ENCODE measurements at regions not wholly inside any gene's neighbourhood (a gene's known extent, or its start where the extent isn't known, plus 50 kb on each side); places are given as distances from the start of the nearest gene placed in this dataset.
A peak's percentile ranks its signal among the peaks of the same experiment; 100 is the strongest.
"Not testable (repeated sequence)": the region's sequence is repeated elsewhere in the genome, so short reads cannot be mapped to it uniquely, and the experiment has no call there.

DNA sequence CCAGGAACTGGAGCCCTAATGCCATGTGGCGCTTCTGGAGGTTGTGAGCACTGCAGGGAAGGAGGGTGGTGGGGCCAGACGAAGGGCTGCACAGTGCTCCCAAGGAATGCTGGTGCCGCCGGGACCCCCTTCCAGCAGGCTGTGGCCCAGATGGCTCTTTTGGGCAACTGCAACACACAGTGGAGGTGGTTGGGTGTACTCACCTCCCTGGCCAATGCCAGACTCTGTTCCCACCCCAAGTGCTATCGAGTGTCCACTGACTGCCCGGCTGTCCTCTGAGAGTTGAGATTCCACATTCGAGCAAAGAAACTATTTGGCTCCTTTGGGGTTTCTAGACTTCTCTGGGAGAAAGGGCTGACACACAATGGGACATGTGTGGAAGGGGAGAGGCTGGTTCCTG, 167.9 kb downstream of the RGS9 start:
- no peak for FAIRE-seq

DNA sequence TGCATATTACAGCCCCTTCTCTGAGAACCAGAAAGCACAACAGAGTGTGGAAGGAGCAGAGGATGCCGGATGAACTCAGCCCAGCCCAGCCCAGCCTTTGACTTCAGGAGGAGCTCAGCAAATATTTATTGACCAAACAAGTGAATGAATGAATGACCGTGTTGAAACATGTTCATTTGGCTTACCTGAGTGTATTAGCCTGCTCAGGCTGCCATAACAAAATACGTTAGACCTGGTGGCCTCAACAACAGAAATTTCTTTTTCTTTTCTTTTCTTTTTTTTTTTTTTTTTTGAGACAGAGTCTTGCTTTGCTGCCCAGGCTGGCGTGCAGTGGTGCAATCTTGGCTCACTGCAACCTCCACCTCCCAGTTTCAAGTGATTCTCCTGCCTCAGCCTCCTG, 164.7 kb downstream of the RGS9 start:
- FAIRE-seq, result not testable (repeated sequence)

GRCh38 chr17:65301184-65301583, 164.0 kb downstream of the RGS9 start:
- no peak for FAIRE-seq

DNA sequence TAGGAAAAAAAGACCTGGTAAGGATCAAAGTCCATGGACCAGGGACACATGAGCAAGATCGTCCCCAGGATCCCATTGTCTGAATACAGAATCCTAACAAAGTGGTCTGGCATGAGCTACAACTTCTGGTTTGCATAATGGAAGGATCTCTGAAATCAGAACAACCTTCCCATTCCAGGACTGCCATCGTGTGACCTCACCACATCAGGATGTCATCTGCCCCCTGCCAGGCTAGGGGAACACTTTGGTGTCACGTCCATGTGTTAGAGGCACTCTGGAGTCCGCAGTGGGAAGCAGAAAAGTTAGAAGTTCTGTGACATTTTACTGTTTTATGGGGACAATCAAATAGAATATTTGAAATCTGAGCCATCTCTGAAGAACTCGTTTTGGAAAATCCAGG, 160.7 kb downstream of the RGS9 start:
- FAIRE-seq, result no peak

- peak; percentile 86 for FAIRE-seq
Measured at GRCh38 chr17:65297384-65297783, 160.2 kb downstream of the RGS9 start.

- peak; percentile 51 for FAIRE-seq
Measured at GRCh38 chr17:65294181-65294719, 157.1 kb downstream of the RGS9 start.

DNA sequence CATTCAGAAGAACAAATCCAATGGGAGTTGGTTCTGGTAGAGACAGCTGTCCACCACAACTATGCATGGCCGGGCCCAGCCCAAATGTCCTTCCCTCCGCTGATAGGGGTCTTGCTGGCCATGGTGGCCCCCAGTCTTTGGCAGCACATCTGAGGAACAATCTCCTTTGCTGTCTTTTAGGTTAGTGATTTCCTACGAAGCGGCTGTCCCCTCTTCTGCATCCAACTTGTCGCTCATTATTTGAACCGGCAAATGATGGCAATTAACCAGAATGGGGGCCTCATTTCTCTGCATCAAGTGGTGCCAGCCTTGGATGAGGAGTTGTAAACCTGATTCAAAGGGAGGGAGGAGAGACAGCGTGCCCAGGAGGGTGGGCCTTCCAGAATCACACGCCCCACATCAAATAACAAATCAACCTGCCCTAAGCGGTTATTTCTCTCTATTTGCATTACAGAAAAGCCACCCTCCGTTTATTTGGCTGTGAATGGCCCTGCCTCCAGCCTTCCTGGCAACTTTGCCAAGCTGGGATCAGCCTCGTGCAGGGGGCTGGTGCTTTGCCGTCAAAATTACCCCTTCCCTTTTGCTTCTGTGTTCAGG, 156.5 kb downstream of the RGS9 start:
- no peak for FAIRE-seq

DNA sequence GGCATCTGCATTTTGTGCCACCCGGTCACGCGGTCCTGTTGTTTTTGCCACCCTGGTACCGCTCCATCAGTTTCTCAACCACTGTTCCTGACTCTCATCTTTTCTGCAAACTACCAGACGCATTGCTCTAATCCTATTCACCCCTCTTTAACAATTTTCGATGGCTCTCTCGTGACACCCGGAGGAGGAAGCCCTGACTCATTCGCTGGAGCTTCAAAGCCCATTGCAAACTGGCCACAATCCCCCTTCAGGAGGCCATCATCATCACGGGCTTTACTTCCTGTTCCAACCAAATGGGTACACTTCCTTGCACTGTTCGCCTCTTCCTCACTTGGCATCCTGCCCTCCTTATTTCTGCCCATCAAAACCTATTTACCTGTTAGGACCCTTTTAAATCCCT, 155.3 kb downstream of the RGS9 start:
- FAIRE-seq, result no peak

GRCh38 chr17:65291301-65291700, 154.1 kb downstream of the RGS9 start:
- not testable (repeated sequence) for FAIRE-seq

DNA sequence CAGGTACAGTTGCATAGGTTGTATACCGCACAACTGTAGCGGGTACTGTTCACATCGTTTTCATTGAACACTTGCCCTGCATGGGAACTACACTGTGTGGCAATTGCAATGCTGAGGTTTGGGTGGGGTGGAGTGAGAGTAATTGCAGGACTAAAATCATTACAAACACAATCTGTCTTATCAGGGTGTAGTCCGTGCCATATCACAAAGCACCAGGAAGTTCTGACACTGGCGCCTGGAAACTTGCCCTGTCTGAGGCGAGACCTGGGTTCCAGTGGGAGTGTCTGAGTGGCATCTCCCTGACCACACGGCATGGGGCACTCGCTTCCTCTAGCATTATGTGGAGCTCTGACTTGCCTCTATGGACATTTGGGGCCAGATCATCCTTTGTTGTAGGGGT, 153.4 kb downstream of the RGS9 start:
- FAIRE-seq, result no peak

GRCh38 chr17:65290056-65290455, 152.9 kb downstream of the RGS9 start:
- FAIRE-seq, result no peak

- no peak for FAIRE-seq
Measured at GRCh38 chr17:65287040-65287439, 149.9 kb downstream of the RGS9 start.

- no peak for FAIRE-seq
Measured at GRCh38 chr17:65283704-65284103, 146.5 kb downstream of the RGS9 start.

DNA sequence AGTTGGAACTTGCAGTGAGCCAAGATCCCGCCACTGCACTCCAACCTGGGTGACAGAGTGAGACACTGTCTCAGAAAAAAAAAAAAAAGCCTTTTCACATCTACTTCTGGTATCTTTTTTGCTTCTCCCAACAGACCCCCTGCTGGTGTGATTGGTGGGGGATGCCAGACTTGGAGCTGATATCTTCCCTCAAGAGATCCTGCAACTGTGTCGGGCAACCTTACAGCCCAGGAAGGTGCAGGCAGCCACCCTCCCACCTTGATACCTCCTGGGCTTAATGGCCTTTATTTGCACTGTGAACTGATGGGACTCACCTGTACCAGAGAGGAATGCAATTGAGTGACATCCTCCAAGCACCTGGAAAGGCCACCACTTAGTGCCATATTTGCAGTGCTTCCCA, 142.3 kb downstream of the RGS9 start:
- no peak for FAIRE-seq

DNA sequence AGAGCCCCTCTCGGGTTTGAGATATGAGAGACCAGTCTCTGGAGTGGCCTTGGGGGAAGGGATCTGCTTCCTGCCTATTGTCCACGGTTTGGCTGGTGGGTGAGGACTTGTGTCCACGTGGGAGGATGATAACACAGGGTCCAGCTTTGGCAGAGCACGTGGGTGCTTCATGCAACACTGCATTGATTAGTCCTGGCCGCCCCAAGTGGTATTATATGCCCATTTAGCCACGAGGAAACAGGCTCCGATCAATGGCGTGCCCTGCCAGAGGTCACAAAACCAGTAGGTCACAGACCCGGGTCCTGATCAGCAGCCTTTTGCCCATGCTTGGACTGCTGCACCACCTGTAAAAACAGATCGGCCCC, 141.6 kb downstream of the RGS9 start:
- no peak for FAIRE-seq

- FAIRE-seq, result no peak
Measured at GRCh38 chr17:65278050-65278819, 141.1 kb downstream of the RGS9 start.

GRCh38 chr17:65277576-65277975, 140.4 kb downstream of the RGS9 start:
- FAIRE-seq, result no peak
